ENCODE measurements at regions not wholly inside any gene's neighbourhood (a gene's known extent, or its start where the extent isn't known, plus 50 kb on each side); places are given as distances from the start of the nearest gene placed in this dataset.

GRCh38 chr4:45745741-45746140 lies 378.1 kb downstream of the GABRG1 start:
- Mint-ChIP-seq H3K27me3 (no peaks in the 10 kb centered on the region), H3K4me1 (no peaks in the 10 kb centered on the region), H3K27ac (no peak overlapping the region), H3K9me3 (peaks cover 4 to 8% of the 10 kb centered on the region in 2 donors), H3K4me3 (no peak overlapping the region), H3K36me3 (no peaks in the 10 kb centered on the region)
- DNase-seq: no peak
- no peak for ATAC-seq (replicated peaks)

GRCh38 chr4:45741897-45742296 lies 382.0 kb downstream of the GABRG1 start:
- Mint-ChIP-seq H3K27me3 (no peaks in the 10 kb centered on the region), H3K4me3 (no peak overlapping the region), H3K9me3 (peaks cover 11 to 21% of the 10 kb centered on the region in 2 donors), H3K27ac (no peak overlapping the region), H3K36me3 (no peaks in the 10 kb centered on the region), H3K4me1 (no peaks in the 10 kb centered on the region)
- no peak for DNase-seq
- no peak for ATAC-seq (replicated peaks)

DNA sequence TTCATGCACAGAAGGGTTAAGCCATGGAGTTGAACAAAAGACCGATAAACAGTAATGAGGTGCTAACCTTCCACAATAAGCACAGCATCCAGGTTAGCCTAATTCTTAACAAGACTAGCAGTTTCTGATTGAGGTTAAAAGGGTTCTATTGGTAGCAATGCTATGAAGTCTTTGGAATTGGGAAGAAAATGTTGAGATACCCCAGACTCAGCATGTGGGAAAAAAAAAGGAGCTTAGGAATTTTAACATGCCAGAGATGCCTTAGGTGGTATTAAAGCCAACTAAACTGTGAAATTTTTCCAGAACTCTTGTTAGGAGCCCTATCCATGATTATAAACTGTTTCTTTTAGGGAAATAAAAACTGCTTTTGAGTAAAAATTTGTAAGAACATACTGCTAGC lies 391.7 kb downstream of the GABRG1 start:
- no peak overlapping the region for H3K4me3 Mint-ChIP-seq
- peaks cover 0 to 6% of the 10 kb centered on the region in 2 donors for H3K9me3 Mint-ChIP-seq
- no peaks in the 10 kb centered on the region for H3K4me1 Mint-ChIP-seq
- H3K27ac Mint-ChIP-seq: no peak overlapping the region
- no peaks in the 10 kb centered on the region for H3K36me3 Mint-ChIP-seq
- ATAC-seq (replicated peaks) (no peak), DNase-seq (no peak)
- H3K27me3 Mint-ChIP-seq: no peaks in the 10 kb centered on the region

- H3K27ac Mint-ChIP-seq: no peak overlapping the region
- no peak for DNase-seq
- no peak for ATAC-seq (replicated peaks)
Measured at GRCh38 chr4:45716093-45716492, 407.8 kb downstream of the GABRG1 start.

DNA sequence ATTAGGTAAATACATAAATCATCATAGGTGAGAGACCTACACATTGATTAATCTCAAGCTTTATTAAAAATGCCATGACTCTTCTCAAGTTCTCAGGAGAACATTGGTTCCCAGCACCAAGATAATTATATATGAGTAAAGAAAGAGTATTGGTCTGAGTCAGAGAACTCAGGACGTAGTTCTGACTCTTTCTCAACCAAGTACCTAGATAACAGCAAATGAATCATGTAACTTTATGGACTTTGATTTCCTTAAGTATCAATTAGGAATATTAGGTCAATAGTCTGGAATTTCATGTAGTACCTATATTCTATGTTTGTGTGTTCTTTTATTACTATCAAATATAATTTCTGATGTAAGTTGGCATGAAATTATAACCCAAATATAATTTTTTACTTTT lies 409.9 kb downstream of the GABRG1 start:
- Mint-ChIP-seq H3K27ac (no peak overlapping the region), H3K9me3 (peaks cover 2 to 5% of the 10 kb centered on the region in 2 donors), H3K27me3 (no peaks in the 10 kb centered on the region), H3K4me3 (no peak overlapping the region), H3K4me1 (no peaks in the 10 kb centered on the region), H3K36me3 (no peaks in the 10 kb centered on the region)
- ATAC-seq (replicated peaks) (no peak), DNase-seq (no peak)

More at GRCh38 chr4:45716093-45716492, 407.8 kb downstream of the GABRG1 start:
- Mint-ChIP-seq H3K4me1 (no peaks in the 10 kb centered on the region), H3K4me3 (no peak overlapping the region), H3K9me3 (peaks cover 2 to 5% of the 10 kb centered on the region in 2 donors), H3K36me3 (peaks cover 0 to under 1% of the 10 kb centered on the region in 2 donors), H3K27me3 (no peaks in the 10 kb centered on the region)

DNA sequence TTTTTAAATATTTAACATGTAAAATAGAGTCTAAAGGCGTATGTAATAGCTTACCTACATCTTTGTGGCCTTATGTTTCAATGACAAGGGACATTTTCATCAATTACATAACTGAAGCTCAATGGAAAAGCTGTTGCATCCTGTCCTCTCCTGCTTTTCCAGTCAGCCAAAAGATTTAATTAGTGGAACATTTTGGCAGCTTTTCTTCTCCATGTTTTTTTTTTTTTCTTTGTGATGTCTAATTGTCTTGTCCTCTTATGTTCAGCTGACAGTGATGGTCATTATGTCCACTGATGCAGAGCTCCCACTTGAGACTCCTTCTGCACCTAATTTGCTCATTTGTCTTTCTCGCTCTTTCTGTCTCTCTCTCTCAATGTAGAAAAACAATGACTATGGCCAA lies 422.2 kb downstream of the GABRG1 start:
- no peaks in the 10 kb centered on the region for H3K36me3 Mint-ChIP-seq
- H3K9me3 Mint-ChIP-seq: peaks cover 3 to 4% of the 10 kb centered on the region in 2 donors
- DNase-seq: no peak
- H3K27me3 Mint-ChIP-seq: no peaks in the 10 kb centered on the region
- H3K4me3 Mint-ChIP-seq: no peak overlapping the region
- no peak for ATAC-seq (replicated peaks)
- H3K27ac Mint-ChIP-seq: no peak overlapping the region
- no peaks in the 10 kb centered on the region for H3K4me1 Mint-ChIP-seq

GRCh38 chr4:45693746-45694145 lies 430.1 kb downstream of the GABRG1 start:
- Mint-ChIP-seq H3K36me3 (no peaks in the 10 kb centered on the region), H3K9me3 (peaks cover 0 to 4% of the 10 kb centered on the region in 2 donors), H3K4me1 (no peaks in the 10 kb centered on the region), H3K27ac (no peak overlapping the region), H3K27me3 (no peaks in the 10 kb centered on the region), H3K4me3 (no peak overlapping the region)
- DNase-seq: no peak
- no peak for ATAC-seq (replicated peaks)

GRCh38 chr4:45692131-45692735 lies 431.6 kb downstream of the GABRG1 start:
- Mint-ChIP-seq H3K27me3 (no peaks in the 10 kb centered on the region), H3K27ac (no peak overlapping the region), H3K9me3 (peaks cover 0 to 2% of the 10 kb centered on the region in 2 donors), H3K4me3 (no peak overlapping the region), H3K4me1 (no peaks in the 10 kb centered on the region), H3K36me3 (no peaks in the 10 kb centered on the region)
- DNase-seq (no peak), ATAC-seq (replicated peaks) (no peak)

GRCh38 chr4:45688341-45688740 lies 435.5 kb downstream of the GABRG1 start:
- Mint-ChIP-seq H3K9me3 (no peaks in the 10 kb centered on the region), H3K4me1 (no peaks in the 10 kb centered on the region), H3K36me3 (no peaks in the 10 kb centered on the region), H3K27me3 (no peaks in the 10 kb centered on the region), H3K4me3 (no peak overlapping the region), H3K27ac (no peak overlapping the region)
- no peak for DNase-seq
- no peak for ATAC-seq (replicated peaks)

- no peak for DNase-seq
- Mint-ChIP-seq H3K27me3 (no peaks in the 10 kb centered on the region), H3K27ac (no peak overlapping the region), H3K4me3 (no peak overlapping the region), H3K36me3 (no peaks in the 10 kb centered on the region), H3K4me1 (no peaks in the 10 kb centered on the region), H3K9me3 (peaks cover 3 to 4% of the 10 kb centered on the region in 2 donors)
- ATAC-seq (replicated peaks): no peak
Measured at GRCh38 chr4:45679411-45679810, 444.4 kb downstream of the GABRG1 start.

DNA sequence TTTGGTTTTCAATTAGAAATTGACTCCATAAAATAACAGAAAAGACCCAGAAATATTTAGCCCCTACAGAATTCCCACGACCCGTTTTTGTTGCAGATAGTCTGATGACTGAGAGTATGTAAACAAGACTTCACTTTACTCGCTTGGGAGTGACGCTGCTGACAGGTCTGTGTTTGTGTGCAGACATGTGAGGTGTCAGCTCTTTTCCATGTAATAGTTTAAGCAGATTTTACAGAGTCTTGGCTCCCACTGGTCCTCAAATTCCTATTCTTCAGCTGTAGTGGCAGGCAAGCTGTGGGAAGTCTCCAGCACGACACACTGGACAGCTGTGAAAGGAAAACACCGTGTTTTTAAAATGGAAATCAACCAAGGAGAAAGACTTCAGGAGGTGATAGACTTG lies 455.7 kb downstream of the GABRG1 start:
- DNase-seq: no peak
- Mint-ChIP-seq H3K4me1 (no peaks in the 10 kb centered on the region), H3K9me3 (no peaks in the 10 kb centered on the region), H3K4me3 (no peak overlapping the region), H3K27ac (no peak overlapping the region), H3K27me3 (no peaks in the 10 kb centered on the region), H3K36me3 (no peaks in the 10 kb centered on the region)
- no peak for ATAC-seq (replicated peaks)

- H3K36me3 Mint-ChIP-seq: no peaks in the 10 kb centered on the region
- H3K27ac Mint-ChIP-seq: no peak overlapping the region
- H3K4me3 Mint-ChIP-seq: no peak overlapping the region
- H3K4me1 Mint-ChIP-seq: no peaks in the 10 kb centered on the region
- DNase-seq: no peak
- H3K9me3 Mint-ChIP-seq: no peaks in the 10 kb centered on the region
- no peaks in the 10 kb centered on the region for H3K27me3 Mint-ChIP-seq
- no peak for ATAC-seq (replicated peaks)
Measured at GRCh38 chr4:45663628-45664081, 460.2 kb downstream of the GABRG1 start.

DNA sequence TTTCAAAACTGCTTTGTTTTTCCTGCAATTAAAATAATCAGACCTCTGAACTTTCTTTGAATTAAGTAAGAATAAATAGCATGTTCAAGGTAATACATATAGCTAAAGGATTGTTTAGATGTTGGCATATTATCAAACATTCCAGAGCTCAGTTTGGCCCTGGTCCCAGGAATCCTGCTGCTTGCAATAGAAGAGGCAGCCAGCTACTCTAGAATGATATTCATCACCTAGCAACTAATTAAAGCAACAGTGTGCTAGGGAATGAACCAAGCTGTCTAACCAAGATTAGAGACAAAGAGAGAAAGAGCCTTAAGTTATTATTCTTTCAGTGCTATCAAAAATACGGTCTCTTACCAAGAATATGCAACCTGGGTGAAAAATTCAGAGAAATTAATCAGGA lies 460.9 kb downstream of the GABRG1 start:
- Mint-ChIP-seq H3K4me1 (no peaks in the 10 kb centered on the region), H3K27ac (no peak overlapping the region), H3K9me3 (no peaks in the 10 kb centered on the region), H3K4me3 (no peak overlapping the region), H3K27me3 (no peaks in the 10 kb centered on the region), H3K36me3 (no peaks in the 10 kb centered on the region)
- DNase-seq (no peak), ATAC-seq (replicated peaks) (no peak)

GRCh38 chr4:45661893-45662292 lies 462.0 kb downstream of the GABRG1 start:
- H3K9me3 Mint-ChIP-seq: no peaks in the 10 kb centered on the region
- H3K36me3 Mint-ChIP-seq: no peaks in the 10 kb centered on the region
- no peaks in the 10 kb centered on the region for H3K27me3 Mint-ChIP-seq
- ATAC-seq (replicated peaks) (no peak), DNase-seq (no peak)
- H3K27ac Mint-ChIP-seq: no peak overlapping the region
- no peaks in the 10 kb centered on the region for H3K4me1 Mint-ChIP-seq
- H3K4me3 Mint-ChIP-seq: no peak overlapping the region

GRCh38 chr4:45650545-45650944 lies 473.3 kb downstream of the GABRG1 start:
- H3K27me3 Mint-ChIP-seq: no peaks in the 10 kb centered on the region
- no peaks in the 10 kb centered on the region for H3K36me3 Mint-ChIP-seq
- DNase-seq (no peak), ATAC-seq (replicated peaks) (no peak)
- H3K9me3 Mint-ChIP-seq: peaks cover 3% of the 10 kb centered on the region in 2 donors
- no peaks in the 10 kb centered on the region for H3K4me1 Mint-ChIP-seq
- H3K4me3 Mint-ChIP-seq: no peak overlapping the region
- no peak overlapping the region for H3K27ac Mint-ChIP-seq

- ATAC-seq (replicated peaks) (no peak), DNase-seq (no peak)
- Mint-ChIP-seq H3K4me1 (no peaks in the 10 kb centered on the region), H3K27me3 (no peaks in the 10 kb centered on the region), H3K36me3 (no peaks in the 10 kb centered on the region), H3K9me3 (peaks cover under 1 to 2% of the 10 kb centered on the region in 2 donors), H3K27ac (no peak overlapping the region), H3K4me3 (no peak overlapping the region)
Measured at GRCh38 chr4:45648846-45649245, 475.0 kb downstream of the GABRG1 start.
